Stimulated activated CD4-positive, alpha-beta T cell treated with anti-CD3 and anti-CD28 coated beads, Interleukin-1b, Interleukin-23, amount 100 ng/mL, for 24 hours (primary cell): ENCODE measurements at regions not wholly inside any gene's neighbourhood (a gene's known extent, or its start where the extent isn't known, plus 50 kb on each side); places are given as distances from the start of the nearest gene placed in this dataset.
"Not testable (repeated sequence)": the region's sequence is repeated elsewhere in the genome, so short reads cannot be mapped to it uniquely, and the experiment has no call there.

ENCODE experiments used
- DNase-seq, 4 experiments: peaks; one replicate each; pipeline ENCODE4 v3.0.0-alpha.2; 2020; ENCODE audit warnings: low read depth in 4 of 4, low spot score in 1 of 4

DNA sequence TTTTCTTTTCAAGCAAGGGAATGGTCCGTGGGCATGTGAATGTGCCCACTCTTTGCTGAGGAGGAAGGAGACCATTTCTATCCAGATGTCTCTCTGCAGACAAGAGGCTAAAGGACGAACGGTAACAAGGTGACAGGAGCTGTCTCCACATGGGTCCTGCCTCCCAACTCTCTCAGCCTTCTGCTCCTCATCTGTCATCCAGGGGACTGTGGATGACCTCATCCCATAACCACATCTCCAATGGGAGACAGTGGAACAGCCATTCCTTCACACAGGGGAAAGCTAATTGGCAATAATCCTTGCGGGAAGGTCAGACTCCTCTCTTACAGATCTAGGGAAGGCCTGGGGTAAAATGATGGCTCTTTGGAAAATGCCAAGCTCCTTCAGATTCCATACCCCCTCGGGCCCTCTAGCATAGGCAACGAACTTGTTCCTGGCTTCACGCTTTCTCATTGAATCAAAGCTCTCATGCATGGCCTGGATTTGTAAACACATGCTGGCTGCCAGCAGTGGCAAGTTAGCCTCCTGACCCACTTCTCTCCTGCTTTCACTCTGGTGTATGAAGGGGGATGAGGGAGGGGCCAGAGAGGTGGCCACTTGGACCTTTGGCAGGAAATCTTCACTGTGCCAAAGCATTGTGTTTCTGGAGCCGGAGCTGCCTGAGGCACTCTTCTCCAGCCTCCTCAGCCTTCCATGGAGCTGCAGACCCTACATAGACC lies 65.8 kb upstream of the IKBKE start:
- not testable (repeated sequence) for DNase-seq

DNA sequence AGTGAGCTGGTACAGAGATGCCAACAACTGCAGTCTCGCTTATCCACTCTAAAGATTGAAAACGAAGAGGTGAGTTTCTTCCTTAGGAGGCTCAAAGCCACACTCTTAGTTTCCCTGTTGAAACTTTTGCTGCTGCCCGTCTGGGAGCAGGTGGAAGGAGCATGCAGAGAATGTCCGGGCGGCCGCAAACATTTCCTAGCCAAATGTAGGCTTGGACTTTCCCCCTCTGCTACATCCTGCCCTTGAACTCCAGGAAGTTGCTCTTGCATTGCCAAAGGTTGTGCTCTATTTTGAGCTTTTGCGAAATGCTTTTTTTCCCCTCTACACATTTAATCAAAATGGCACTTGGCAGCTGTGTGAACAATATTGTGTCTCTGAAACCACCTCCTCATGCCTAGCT lies 65.0 kb upstream of the IKBKE start:
- not testable (repeated sequence) for DNase-seq

DNA sequence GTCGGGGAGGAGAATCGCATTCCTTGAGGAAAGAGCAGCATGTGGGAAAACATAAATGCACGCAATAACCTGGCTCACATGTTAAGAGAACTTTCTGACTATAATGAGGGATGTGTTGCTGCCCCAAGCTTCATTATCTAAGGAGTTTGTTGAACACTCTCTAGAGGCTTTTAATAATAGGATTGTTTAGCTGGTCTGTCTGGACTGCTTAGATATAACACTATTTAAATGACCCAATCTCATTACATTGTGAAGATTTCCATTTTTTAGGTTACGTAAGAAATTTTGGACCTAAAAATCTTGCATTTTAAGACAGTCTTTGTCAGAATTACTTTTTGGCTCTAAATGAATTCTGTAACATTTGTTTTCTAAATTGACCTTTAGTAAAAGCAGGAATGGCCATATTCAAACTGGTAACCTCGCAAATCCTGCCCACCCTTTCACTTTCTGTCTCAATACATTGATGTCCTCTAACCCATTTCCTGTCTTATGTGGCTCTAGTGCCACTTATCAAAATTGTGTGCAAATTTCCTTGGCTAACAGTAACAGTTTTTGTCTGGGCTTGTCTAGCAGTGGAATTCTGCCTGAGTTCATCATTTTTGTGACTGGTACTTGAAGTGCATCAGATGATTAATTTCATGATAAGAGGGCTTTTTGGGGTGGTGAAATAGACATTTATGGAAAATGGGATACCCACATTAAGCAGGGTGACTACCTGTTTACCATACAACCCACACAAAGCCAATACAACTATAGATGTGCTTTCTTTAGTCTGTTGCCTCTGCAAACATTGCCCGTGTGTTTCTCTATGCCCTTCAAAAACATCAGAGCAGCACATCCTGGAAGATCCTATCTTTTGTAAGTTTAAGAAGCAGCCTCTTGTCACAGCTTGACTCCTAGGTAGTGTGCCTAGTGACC lies 61.6 kb upstream of the IKBKE start:
- not testable (repeated sequence) for DNase-seq

GRCh38 chr1:206411321-206411720 lies 59.0 kb upstream of the IKBKE start:
- no peak for DNase-seq

GRCh38 chr1:206415942-206416341 lies 54.3 kb upstream of the IKBKE start:
- no peak for DNase-seq

DNA sequence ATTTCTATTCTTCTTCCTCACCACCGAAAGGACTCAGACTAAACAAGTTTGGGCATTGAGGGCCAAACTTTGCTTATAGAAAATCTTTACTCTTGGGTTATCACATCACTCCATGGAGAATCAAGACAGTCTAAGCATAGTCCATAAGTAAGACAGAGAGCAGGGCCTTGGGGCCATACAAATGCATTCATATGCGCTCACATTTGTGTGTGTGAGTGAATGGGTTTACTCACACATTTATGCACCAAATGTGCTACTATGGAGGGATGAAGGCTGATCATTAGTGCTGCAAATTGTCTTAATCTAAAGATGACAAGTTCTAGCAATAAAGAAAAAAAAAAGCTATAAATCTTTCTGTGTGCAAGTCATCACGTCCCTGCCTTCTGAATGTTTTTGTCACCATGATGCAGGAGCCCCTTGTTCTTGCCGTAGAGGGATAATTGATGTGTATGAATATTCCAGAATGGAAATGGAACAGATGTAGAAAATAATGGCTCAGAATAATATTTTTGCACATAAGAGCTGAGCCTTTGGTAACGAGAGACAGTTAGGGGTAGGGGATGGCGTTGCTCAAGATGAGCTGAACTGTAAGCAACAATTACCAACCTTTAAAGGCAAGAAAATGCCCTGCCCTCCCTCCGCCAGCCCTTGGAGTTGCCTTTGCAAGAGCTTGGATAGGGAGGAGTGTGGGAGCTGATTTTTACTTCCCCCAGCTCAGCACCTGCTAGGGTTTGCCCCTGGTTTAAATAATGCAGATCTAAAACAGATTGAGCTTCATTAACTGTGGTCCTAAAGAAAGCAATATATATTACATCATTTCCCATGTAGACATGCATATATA lies 52.3 kb upstream of the IKBKE start:
- DNase-seq, result no peak

DNA sequence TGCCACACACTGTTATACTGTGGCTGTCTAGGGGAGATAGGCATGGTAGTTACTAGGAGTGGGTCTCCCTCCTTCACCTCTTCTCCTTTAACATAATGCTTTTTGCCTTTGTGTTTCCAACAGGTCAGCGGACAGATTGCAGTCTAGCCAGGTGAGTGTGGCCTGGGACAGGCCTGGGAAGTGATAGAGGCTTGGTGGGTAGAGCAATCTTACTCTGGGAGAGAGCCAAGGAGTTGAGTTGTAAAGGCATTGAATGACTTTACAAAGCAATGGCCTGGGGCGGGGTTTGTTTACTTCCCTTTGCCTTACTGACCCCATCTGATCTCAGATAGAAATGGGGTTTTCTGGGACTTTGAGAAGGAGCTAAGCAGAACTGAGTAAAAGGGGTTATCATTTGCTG lies 51.0 kb upstream of the IKBKE start:
- DNase-seq, result no peak

- no peak for DNase-seq
These were observed 50.5 kb upstream of the IKBKE start for GRCh38 chr1:206419783-206420182.

DNA sequence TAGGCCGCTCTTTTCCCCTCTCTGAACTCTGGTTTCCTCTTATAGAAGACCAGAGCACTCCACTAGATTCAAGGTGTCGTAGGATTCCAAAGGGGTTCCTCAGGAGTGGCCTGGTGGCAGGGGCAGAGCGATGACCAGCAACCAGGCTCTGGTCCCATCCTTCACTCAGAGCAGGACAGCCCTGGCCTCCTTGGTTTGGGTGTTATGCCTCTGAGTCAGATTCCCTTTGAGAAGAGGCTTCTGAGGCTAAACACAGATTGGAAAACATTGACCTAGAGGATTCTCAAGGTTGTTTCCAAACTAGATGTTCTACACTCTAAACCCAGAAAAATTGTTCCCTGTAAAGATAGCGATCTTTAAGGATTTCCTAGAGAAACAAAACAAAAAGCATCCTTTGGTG lies 49.8 kb upstream of the IKBKE start:
- no peak for DNase-seq
